A673 (cell line): ENCODE measurements at regions not wholly inside any gene's neighbourhood (a gene's known extent, or its start where the extent isn't known, plus 50 kb on each side); places are given as distances from the start of the nearest gene placed in this dataset.

Source experiments
- EZH2 ChIP-seq: fragments of 200-600 bp; sonication (generic); IDR thresholded peaks from 2 replicates; pipeline ENCODE4 v1.6.1; 2017; ENCODE audit warnings: borderline replicate concordance, low read depth, mild to moderate bottlenecking, mixed read lengths, antibody characterized with exemption, low read length; ENCODE audit not compliant: poor library complexity, severe bottlenecking
- TF ChIP-seq, protein P1 (sequence below): fragments of 300-800, 200-600 bp; sonication (generic); conservative IDR thresholded peaks from 2 replicates; pipeline ENCODE4 v1.5.1; 2017; ENCODE audit warnings: low read depth, mild to moderate bottlenecking, antibody characterized with exemption, low read length, moderate library complexity, mixed read lengths

DNA sequence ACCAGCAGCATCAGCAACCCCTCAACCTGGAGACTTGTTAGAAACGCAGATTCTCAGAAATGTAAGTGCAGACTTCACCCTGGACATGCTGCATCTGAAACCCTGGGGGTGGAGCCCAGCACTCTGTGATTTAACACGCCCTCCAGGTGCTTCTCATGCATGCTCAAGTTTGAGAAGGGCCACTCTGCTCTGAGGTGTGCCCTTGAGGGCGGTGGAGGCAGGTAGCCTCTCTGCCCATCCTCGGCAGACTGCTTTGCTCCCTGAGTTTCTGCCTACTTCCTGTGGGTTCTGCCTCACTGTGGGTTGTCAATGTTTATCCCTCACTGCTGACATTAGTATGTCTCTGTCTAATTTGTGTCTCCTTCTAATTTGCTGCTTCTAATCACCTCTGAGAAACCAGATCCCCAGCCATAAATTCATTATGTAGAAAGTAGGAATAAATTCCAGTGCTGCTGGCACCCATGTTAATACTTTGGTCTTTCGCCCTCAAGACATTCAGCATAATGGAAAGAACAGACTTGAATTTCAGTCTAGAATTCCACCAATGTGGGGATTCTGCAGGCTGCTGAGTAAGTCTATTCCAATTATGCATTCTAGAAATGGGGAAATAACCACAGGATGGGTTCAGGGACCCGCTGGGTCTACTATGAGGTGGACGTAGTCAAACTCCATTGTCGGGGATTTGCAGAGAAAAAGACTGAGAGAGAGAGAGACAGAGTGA lies 51.3 kb upstream of the CYSLTR2 start:
- no peak for TF ChIP-seq EZH2
- TF ChIP-seq, protein P1, sequence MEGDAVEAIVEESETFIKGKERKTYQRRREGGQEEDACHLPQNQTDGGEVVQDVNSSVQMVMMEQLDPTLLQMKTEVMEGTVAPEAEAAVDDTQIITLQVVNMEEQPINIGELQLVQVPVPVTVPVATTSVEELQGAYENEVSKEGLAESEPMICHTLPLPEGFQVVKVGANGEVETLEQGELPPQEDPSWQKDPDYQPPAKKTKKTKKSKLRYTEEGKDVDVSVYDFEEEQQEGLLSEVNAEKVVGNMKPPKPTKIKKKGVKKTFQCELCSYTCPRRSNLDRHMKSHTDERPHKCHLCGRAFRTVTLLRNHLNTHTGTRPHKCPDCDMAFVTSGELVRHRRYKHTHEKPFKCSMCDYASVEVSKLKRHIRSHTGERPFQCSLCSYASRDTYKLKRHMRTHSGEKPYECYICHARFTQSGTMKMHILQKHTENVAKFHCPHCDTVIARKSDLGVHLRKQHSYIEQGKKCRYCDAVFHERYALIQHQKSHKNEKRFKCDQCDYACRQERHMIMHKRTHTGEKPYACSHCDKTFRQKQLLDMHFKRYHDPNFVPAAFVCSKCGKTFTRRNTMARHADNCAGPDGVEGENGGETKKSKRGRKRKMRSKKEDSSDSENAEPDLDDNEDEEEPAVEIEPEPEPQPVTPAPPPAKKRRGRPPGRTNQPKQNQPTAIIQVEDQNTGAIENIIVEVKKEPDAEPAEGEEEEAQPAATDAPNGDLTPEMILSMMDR = no peak
